Smooth muscle cell (in vitro differentiated cells): ENCODE measurements at regions not wholly inside any gene's neighbourhood (a gene's known extent, or its start where the extent isn't known, plus 50 kb on each side); places are given as distances from the start of the nearest gene placed in this dataset.
A peak's percentile ranks its signal among the peaks of the same experiment; 100 is the strongest.

ENCODE experiments used
- DNase-seq: peaks from one replicate; lab custom pipeline; 2025; ENCODE audit not compliant: unreplicated experiment; lab: John Stamatoyannopoulos, UW
- H2AFZ ChIP-seq: fragments of 200-600 bp; sonication (generic); 2 replicates; pipeline ENCODE4 v1.6.0; 2016; ENCODE audit warnings: antibody characterized with exemption, low read depth, mild to moderate bottlenecking
- H3F3A ChIP-seq: fragments of 200-600 bp; sonication (generic); 2 replicates; pipeline ENCODE4 v1.6.0; 2017; ENCODE audit warnings: antibody characterized with exemption, low read depth
- H3K27ac ChIP-seq: fragments of 200-600 bp; sonication (generic); 2 replicates; pipeline ENCODE4 v1.5.1; 2016; ENCODE audit warnings: low read depth, mild to moderate bottlenecking
- H3K27me3 ChIP-seq: fragments of 200-600 bp; sonication (generic); 2 replicates; pipeline ENCODE4 v1.6.1; 2016; ENCODE audit warnings: low read depth, mild to moderate bottlenecking
- H3K36me3 ChIP-seq: fragments of 200-600 bp; sonication (generic); 2 replicates; pipeline ENCODE4 v1.5.1; 2016; ENCODE audit warnings: low read depth
- H3K4me1 ChIP-seq: fragments of 200-600 bp; sonication (generic); 2 replicates; pipeline ENCODE4 v1.5.1; 2016; ENCODE audit warnings: low read depth
- H3K4me2 ChIP-seq: fragments of 200-600 bp; sonication (generic); 2 replicates; pipeline ENCODE4 v1.6.0; 2016; ENCODE audit warnings: mild to moderate bottlenecking
- H3K4me3 ChIP-seq: fragments of 200-600 bp; sonication (generic); 2 replicates; pipeline ENCODE4 v1.5.1; 2016; ENCODE audit warnings: mild to moderate bottlenecking
- H3K79me2 ChIP-seq: fragments of 200-600 bp; sonication (generic); 2 replicates; pipeline ENCODE4 v1.6.0; 2016; ENCODE audit warnings: low read depth, mild to moderate bottlenecking
- H3K9ac ChIP-seq: fragments of 200-600 bp; sonication (generic); 2 replicates; pipeline ENCODE4 v1.6.0; 2016; ENCODE audit warnings: low read depth
- H3K9me3 ChIP-seq: fragments of 200-600 bp; sonication (generic); replicated peaks from 2 replicates; pipeline ENCODE4 v1.5.1; 2016; ENCODE audit warnings: low read depth
- H4K20me1 ChIP-seq: fragments of 200-600 bp; sonication (generic); 2 replicates; pipeline ENCODE4 v1.6.0; 2016; ENCODE audit warnings: low read depth
- WGBS: methylation state at CpG from one replicate; pipeline ENCODE4 v1.1.7; 2016; ENCODE audit warnings: low lambda C conversion rate; 5-methylcytosine and 5-hydroxymethylcytosine counted together
- TF ChIP-seq, protein P1 (sequence below): fragments of 200-600 bp; sonication (generic); IDR thresholded peaks from 2 replicates; pipeline ENCODE4 v1.5.1; 2017; ENCODE audit warnings: borderline replicate concordance, mild to moderate bottlenecking, antibody characterized with exemption; ENCODE audit not compliant: insufficient read depth, poor library complexity, severe bottlenecking

DNA sequence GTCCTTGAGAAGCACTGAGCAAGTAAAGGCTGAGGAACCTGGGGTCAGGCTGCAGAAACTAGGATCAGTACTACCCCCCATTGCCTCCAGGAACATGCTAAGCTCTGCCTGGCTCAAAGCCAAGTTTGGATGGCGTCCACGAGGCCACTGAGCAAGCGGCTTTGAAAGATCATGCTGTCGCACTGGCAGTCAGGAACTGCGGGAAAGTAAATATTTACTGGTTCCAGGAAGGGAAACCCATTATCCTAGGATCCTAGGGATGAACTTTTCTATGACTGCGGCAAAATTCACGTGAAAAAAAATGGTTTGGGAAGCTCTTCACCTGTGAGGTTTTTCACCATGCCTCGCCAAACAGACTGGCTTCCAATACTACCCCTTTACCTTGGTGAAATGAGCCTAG, 75.3 kb upstream of the PJA2 start:
- Histone ChIP-seq H2AFZ (no peak overlapping the region), H3K9ac (no peak overlapping the region), H3K4me3 (no peak overlapping the region), H3K79me2 (no peaks in the 10 kb centered on the region), H3K27ac (no peak overlapping the region), H3K4me1 (no peaks in the 10 kb centered on the region), H3K27me3 (no peaks in the 10 kb centered on the region), H3K36me3 (no peaks in the 10 kb centered on the region), H3K4me2 (no peak overlapping the region), H3F3A (no peaks in the 10 kb centered on the region), H4K20me1 (no peaks in the 10 kb centered on the region), H3K9me3 (no peaks in the 10 kb centered on the region)
- TF ChIP-seq, protein P1, sequence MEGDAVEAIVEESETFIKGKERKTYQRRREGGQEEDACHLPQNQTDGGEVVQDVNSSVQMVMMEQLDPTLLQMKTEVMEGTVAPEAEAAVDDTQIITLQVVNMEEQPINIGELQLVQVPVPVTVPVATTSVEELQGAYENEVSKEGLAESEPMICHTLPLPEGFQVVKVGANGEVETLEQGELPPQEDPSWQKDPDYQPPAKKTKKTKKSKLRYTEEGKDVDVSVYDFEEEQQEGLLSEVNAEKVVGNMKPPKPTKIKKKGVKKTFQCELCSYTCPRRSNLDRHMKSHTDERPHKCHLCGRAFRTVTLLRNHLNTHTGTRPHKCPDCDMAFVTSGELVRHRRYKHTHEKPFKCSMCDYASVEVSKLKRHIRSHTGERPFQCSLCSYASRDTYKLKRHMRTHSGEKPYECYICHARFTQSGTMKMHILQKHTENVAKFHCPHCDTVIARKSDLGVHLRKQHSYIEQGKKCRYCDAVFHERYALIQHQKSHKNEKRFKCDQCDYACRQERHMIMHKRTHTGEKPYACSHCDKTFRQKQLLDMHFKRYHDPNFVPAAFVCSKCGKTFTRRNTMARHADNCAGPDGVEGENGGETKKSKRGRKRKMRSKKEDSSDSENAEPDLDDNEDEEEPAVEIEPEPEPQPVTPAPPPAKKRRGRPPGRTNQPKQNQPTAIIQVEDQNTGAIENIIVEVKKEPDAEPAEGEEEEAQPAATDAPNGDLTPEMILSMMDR = no peak
- no peak for DNase-seq
- WGBS = 61% methylated on average over 8 of the region's 8 CpGs

DNA sequence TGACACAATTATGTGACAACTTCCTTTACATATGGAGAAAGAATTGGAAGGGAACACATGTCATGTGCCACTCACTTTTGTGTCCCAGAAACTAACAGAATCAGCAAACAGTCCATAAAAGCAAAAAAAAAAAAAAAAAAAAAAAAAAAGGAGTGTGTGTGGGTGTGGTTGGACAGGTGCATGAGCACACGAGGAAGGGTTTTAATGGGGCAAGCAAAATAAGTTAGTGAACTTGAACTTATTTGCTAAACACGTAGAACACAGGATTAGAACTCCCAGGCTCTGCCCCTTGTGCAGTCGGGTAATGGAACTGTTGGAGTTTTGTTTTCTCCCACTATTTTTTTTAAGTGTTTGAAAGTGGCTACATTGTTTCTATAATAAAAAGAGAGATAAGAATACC, 74.8 kb upstream of the PJA2 start:
- WGBS = 85% methylated on average over 3 of the region's 3 CpGs
- TF ChIP-seq, protein P1 = no peak
- Histone ChIP-seq H4K20me1 (no peaks in the 10 kb centered on the region), H3F3A (no peaks in the 10 kb centered on the region), H3K27me3 (no peaks in the 10 kb centered on the region), H3K79me2 (no peaks in the 10 kb centered on the region), H3K27ac (no peak overlapping the region), H3K9me3 (no peaks in the 10 kb centered on the region), H3K4me1 (no peaks in the 10 kb centered on the region), H3K4me2 (no peak overlapping the region), H2AFZ (no peak overlapping the region), H3K36me3 (no peaks in the 10 kb centered on the region), H3K4me3 (no peak overlapping the region), H3K9ac (no peak overlapping the region)
- no peak for DNase-seq

DNA sequence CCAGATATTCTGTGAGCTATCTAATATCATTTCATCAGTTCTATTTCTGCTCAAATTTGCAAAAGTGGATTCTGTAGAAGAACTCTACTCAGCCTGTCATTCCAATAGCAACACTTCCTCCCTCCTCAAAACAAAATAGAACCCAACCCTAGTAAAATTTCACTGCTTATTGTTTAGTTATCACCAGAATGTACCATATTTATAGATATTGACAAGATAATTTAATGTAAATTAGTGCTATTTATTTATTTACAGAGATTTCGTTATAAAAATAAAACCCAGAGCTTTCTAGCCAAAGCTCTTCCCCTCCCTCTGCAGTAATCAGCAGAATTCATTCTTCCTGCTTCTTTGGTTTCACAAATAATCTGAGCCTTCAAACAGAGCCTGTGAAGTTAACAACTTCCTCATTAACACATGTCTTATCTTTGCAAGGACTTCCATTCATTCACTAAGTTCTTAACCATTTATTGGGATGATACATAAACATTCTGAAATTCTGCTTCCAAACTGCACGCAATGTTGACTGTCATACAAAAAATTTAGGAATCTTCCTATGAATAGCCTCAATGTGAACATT, 73.7 kb upstream of the PJA2 start:
- 34% methylated on average over 2 of the region's 2 CpGs for WGBS

GRCh38 chr5:109482748-109483147, 73.0 kb upstream of the PJA2 start:
- H3K36me3 ChIP-seq = no peaks in the 10 kb centered on the region
- no peaks in the 10 kb centered on the region for H3K27me3 ChIP-seq
- H4K20me1 ChIP-seq = no peaks in the 10 kb centered on the region
- 51% methylated on average over 5 of the region's 5 CpGs for WGBS
- H3K4me3 ChIP-seq = no peak overlapping the region
- no peak overlapping the region for H2AFZ ChIP-seq
- H3K79me2 ChIP-seq = no peaks in the 10 kb centered on the region
- TF ChIP-seq, protein P1 = no peak
- no peaks in the 10 kb centered on the region for H3K4me1 ChIP-seq
- H3K9me3 ChIP-seq = no peaks in the 10 kb centered on the region
- no peak for DNase-seq
- H3F3A ChIP-seq = no peaks in the 10 kb centered on the region
- no peak overlapping the region for H3K4me2 ChIP-seq
- H3K27ac ChIP-seq = no peak overlapping the region
- H3K9ac ChIP-seq = no peak overlapping the region

More for the DNA sequence above, 73.7 kb upstream of the PJA2 start:
- H3K4me3 ChIP-seq = no peak overlapping the region
- H3K4me2 ChIP-seq = peak overlapping the region; percentile 15
- H3K9ac ChIP-seq = no peak overlapping the region
- no peak overlapping the region for H3K27ac ChIP-seq
- DNase-seq = no peak
- no peaks in the 10 kb centered on the region for H3K36me3 ChIP-seq
- H4K20me1 ChIP-seq = no peaks in the 10 kb centered on the region
- H3K4me1 ChIP-seq = no peaks in the 10 kb centered on the region
- TF ChIP-seq, protein P1 = no peak
- no peaks in the 10 kb centered on the region for H3K79me2 ChIP-seq
- H3K27me3 ChIP-seq = no peaks in the 10 kb centered on the region
- H3F3A ChIP-seq = no peaks in the 10 kb centered on the region
- no peaks in the 10 kb centered on the region for H3K9me3 ChIP-seq
- peak overlapping the region; percentile 45 for H2AFZ ChIP-seq
